Testis (tissue), 2 donors: ENCODE measurements at regions not wholly inside any gene's neighbourhood (a gene's known extent, or its start where the extent isn't known, plus 50 kb on each side); places are given as distances from the start of the nearest gene placed in this dataset.

Source experiments
- POLR2A ChIP-seq: fragments of 450-650 bp; IDR thresholded peaks from one replicate; pipeline ENCODE4 v1.6.1; 2017; ENCODE audit warnings: antibody characterized with exemption, mild to moderate bottlenecking, moderate library complexity
- TF ChIP-seq, protein P1 (sequence below), 3 experiments: fragments of 450-650 bp in 2 of 3; fragments of 200-600 bp in 1 of 3; sonication (generic) in 1 of 3; IDR thresholded peaks; one replicate each; pipeline ENCODE4 v1.5.1; 2016 to 2019; ENCODE audit warnings: antibody characterized with exemption in 3 of 3, mild to moderate bottlenecking in 2 of 3, moderate library complexity in 1 of 3

DNA sequence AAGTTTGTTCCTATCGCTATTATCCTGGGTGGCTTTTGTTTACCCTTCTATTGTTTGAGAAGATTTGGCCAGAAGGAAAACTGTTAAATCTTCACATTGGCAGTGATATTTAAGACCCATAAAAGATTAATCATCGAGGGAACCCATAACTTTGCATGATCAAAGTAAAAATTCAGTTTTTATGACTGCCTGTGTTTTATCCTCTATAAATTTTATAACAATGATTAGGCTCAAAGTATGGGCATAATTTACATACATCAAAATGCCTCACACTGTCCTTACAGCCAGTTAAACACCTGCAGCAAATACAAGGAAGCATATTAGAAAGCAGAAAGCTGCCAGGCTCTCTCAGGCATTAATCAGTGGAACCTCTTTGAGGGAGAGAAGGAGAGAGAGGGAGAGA, 289.1 kb downstream of the ICOS start:
- TF ChIP-seq, protein P1, sequence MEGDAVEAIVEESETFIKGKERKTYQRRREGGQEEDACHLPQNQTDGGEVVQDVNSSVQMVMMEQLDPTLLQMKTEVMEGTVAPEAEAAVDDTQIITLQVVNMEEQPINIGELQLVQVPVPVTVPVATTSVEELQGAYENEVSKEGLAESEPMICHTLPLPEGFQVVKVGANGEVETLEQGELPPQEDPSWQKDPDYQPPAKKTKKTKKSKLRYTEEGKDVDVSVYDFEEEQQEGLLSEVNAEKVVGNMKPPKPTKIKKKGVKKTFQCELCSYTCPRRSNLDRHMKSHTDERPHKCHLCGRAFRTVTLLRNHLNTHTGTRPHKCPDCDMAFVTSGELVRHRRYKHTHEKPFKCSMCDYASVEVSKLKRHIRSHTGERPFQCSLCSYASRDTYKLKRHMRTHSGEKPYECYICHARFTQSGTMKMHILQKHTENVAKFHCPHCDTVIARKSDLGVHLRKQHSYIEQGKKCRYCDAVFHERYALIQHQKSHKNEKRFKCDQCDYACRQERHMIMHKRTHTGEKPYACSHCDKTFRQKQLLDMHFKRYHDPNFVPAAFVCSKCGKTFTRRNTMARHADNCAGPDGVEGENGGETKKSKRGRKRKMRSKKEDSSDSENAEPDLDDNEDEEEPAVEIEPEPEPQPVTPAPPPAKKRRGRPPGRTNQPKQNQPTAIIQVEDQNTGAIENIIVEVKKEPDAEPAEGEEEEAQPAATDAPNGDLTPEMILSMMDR (IDR thresholded peaks at IDR 0.05) = no peak
- TF ChIP-seq POLR2A = no peak
